ENCODE measurements at regions not wholly inside any gene's neighbourhood (a gene's known extent, or its start where the extent isn't known, plus 50 kb on each side); places are given as distances from the start of the nearest gene placed in this dataset.
A peak's percentile ranks its signal among the peaks of the same experiment; 100 is the strongest.

- DNase-seq (ENCODE audit: low read depth in 2 of 3, low spot score in 2 of 3), result no peak
These were observed 1011.8 kb upstream of the GBE1 start for GRCh38 chr3:82773207-82773606.

DNA sequence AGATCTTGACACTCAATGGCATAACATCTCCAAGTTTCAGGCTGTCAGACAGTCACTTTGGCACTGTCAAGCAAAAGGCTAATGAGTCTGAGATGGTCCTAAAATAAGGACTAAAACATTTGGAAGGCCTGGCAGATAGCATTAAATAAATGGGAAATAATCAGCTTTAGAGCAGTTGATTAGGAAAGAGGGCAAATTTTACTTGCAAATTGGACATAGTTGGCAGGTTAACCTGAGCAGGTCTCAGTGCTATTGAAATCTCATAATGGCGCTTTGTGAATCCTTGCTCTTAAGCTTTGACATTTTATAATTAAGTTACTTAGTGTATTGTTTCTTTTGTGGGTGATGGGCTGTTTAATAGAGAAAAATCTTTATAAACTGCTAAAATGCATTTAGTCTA is 1003.1 kb upstream of the GBE1 start:
- no peak for DNase-seq (ENCODE audit: low read depth in 2 of 3, low spot score in 2 of 3)

GRCh38 chr3:82761858-82762257 is 1000.4 kb upstream of the GBE1 start:
- DNase-seq (ENCODE audit: low read depth in 2 of 3, low spot score in 2 of 3), result no peak

DNA sequence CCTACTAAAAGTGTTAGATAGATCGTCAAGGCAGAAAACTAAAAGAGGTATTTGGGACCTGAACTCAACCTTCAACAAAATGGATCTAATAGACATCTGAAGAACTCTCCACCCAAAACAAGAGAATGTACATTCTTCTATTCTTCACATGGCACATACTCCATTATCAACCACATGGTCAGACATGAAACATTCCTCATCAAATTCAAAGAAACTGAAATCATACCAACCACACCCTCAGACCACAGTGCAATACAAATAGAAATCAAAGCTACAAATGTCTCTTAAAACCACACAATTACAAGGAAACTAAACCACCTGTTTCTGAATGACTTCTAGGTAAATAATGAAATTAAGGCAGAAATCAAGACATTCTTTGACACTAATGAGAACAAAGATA is 984.1 kb upstream of the GBE1 start:
- no peak for DNase-seq (ENCODE audit: low read depth in 2 of 3, low spot score in 2 of 3)

DNA sequence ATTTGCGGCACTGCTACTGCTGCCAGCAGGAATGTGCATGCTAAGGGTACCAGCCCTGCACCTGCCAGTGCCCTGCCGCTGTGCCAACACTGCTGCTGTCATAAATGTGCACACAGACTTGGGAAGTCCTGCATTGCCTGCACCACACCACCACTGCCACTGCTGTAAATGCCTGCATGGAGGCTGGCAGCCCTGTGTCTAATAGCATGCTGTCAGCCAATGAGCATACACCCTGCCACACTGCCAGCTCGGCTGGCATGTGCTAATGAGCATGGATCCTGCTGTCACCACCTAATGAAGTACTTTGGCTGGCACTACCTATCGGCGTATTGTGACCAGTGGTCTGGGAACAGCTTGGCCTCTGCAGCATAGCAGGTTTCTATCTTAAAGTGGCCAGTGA is 981.8 kb upstream of the GBE1 start:
- DNase-seq (ENCODE audit: low read depth in 2 of 3, low spot score in 2 of 3), result no peak

- no peak for DNase-seq (ENCODE audit: low read depth in 2 of 3, low spot score in 2 of 3)
These were observed 979.9 kb upstream of the GBE1 start for GRCh38 chr3:82741346-82741745.

DNA sequence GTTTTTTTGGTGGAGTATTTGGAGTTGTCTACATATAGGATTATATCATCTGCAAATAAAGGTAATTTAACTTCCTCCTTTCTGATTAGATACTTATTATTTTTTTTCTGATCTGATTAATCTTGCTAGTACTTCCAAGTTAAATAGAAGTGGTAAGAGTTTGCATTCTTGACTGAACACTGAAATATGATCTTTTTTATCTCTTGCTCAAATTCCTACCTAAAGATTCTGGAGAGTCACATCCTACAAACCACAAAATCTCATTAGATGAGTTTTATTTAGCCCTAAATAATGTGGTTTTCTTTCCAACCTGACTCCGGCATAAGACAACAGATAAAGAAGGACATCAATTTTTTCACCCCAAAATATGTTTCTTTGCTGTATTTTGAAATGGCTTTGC is 977.9 kb upstream of the GBE1 start:
- DNase-seq (ENCODE audit: low read depth in 2 of 3, low spot score in 2 of 3), result no peak

GRCh38 chr3:82736696-82737277 is 975.3 kb upstream of the GBE1 start:
- DNase-seq (ENCODE audit: low read depth in 2 of 3, low spot score in 2 of 3), result peak in 1 of 3 donors; percentile 8

GRCh38 chr3:82715091-82715856 is 953.8 kb upstream of the GBE1 start:
- no peak for DNase-seq (ENCODE audit: low read depth in 2 of 3, low spot score in 2 of 3)

DNA sequence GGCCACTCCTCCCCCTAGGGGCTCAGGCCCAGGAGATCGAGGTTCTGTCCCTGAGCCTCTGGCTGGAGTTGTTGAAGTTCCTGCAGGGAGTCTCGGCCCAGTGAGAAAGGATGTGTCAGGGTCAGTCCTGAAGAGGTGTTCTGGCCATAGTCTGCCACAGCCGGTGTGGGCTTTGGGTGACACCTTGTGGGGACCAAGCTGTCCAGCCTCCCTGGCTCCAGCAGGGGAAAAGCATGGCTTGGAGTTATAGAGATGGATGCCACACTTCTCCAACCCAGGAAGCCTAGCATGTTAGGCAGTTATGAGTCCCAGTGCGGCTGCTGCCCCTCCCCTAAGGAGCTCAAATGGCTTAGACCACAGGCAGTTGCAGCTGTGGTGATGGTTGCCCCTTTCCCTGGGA is 945.6 kb upstream of the GBE1 start:
- no peak for DNase-seq (ENCODE audit: low read depth in 2 of 3, low spot score in 2 of 3)

- DNase-seq (ENCODE audit: low read depth in 2 of 3, low spot score in 2 of 3), result no peak
These were observed 924.3 kb upstream of the GBE1 start for GRCh38 chr3:82685761-82686160.

GRCh38 chr3:82676356-82677026 is 915.0 kb upstream of the GBE1 start:
- DNase-seq (ENCODE audit: low read depth in 2 of 3, low spot score in 2 of 3), result no peak

- no peak for DNase-seq (ENCODE audit: low read depth in 2 of 3, low spot score in 2 of 3)
These were observed 911.5 kb upstream of the GBE1 start for GRCh38 chr3:82672966-82673365.

- no peak for DNase-seq (ENCODE audit: low read depth in 2 of 3, low spot score in 2 of 3)
These were observed 910.0 kb upstream of the GBE1 start for GRCh38 chr3:82671466-82671865.

DNA sequence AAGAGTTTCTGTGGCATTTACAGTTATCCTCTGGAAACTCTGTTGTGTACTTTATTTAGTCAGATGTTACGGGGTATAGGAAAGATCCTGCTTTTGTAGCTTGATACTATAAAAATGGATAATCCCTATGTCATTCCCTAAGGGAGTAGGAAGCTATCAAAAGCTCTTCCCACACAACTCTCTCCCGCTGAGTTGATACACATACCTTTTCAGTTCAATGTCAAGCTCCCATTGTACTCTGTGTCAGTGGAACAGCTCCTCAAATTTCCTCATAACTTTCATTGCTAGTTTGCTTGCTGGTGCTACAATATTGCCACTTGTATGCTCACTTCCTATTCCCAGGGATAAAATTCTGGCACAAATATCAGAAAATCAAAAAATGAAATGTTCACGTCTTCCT is 893.3 kb upstream of the GBE1 start:
- no peak for DNase-seq (ENCODE audit: low read depth in 2 of 3, low spot score in 2 of 3)

GRCh38 chr3:82643948-82644347 is 882.5 kb upstream of the GBE1 start:
- no peak for DNase-seq (ENCODE audit: low read depth in 2 of 3, low spot score in 2 of 3)

- DNase-seq (ENCODE audit: low read depth in 2 of 3, low spot score in 2 of 3), result no peak
These were observed 880.3 kb upstream of the GBE1 start for GRCh38 chr3:82641701-82642100.

GRCh38 chr3:82640254-82640653 is 878.8 kb upstream of the GBE1 start:
- no peak for DNase-seq (ENCODE audit: low read depth in 2 of 3, low spot score in 2 of 3)

- no peak for DNase-seq (ENCODE audit: low read depth in 2 of 3, low spot score in 2 of 3)
These were observed 876.1 kb upstream of the GBE1 start for GRCh38 chr3:82637574-82637973.

DNA sequence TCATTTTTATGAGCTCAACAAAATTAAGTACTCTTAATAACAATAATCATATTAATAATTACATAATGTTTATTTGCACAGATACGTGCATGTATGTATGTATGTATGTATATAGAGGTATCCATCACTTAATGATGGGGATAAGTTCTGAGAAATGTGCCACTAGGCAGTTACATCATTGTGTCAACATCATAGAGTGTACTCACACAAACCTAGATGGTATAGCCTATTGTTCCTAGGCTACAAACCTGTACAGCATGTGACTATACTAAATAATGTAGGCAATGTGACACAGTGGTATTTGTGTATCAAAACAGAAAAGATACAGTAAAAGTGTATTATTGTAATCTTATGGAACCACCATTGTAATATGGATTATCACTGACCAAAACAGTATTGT is 874.7 kb upstream of the GBE1 start:
- DNase-seq (ENCODE audit: low read depth in 2 of 3, low spot score in 2 of 3), result no peak

GRCh38 chr3:82633319-82633718 is 871.9 kb upstream of the GBE1 start:
- no peak for DNase-seq (ENCODE audit: low read depth in 2 of 3, low spot score in 2 of 3)

GRCh38 chr3:82629937-82630336 is 868.5 kb upstream of the GBE1 start:
- no peak for DNase-seq (ENCODE audit: low read depth in 2 of 3, low spot score in 2 of 3)
